ENCODE measurements at regions not wholly inside any gene's neighbourhood (a gene's known extent, or its start where the extent isn't known, plus 50 kb on each side); places are given as distances from the start of the nearest gene placed in this dataset.

GRCh38 chr18:24731981-24732380 is 271.5 kb downstream of the HRH4 start:
- TF ChIP-seq SREBF2 (IDR thresholded peaks at IDR 0.05), result no peak
- no peak for TF ChIP-seq FOSB (CRISPR knock-in tag; IDR thresholded peaks at IDR 0.05)
- TF ChIP-seq, protein P1, sequence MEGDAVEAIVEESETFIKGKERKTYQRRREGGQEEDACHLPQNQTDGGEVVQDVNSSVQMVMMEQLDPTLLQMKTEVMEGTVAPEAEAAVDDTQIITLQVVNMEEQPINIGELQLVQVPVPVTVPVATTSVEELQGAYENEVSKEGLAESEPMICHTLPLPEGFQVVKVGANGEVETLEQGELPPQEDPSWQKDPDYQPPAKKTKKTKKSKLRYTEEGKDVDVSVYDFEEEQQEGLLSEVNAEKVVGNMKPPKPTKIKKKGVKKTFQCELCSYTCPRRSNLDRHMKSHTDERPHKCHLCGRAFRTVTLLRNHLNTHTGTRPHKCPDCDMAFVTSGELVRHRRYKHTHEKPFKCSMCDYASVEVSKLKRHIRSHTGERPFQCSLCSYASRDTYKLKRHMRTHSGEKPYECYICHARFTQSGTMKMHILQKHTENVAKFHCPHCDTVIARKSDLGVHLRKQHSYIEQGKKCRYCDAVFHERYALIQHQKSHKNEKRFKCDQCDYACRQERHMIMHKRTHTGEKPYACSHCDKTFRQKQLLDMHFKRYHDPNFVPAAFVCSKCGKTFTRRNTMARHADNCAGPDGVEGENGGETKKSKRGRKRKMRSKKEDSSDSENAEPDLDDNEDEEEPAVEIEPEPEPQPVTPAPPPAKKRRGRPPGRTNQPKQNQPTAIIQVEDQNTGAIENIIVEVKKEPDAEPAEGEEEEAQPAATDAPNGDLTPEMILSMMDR (IDR thresholded peaks at IDR 0.05), result no peak
- TF ChIP-seq POLR2A (IDR thresholded peaks at IDR 0.05; ENCODE audit: low read length), result no peak
- no peak for TF ChIP-seq MAX (IDR thresholded peaks at IDR 0.05)
- TF ChIP-seq NR3C1 (IDR thresholded peaks at IDR 0.05), result no peak
- TF ChIP-seq, protein P2, sequence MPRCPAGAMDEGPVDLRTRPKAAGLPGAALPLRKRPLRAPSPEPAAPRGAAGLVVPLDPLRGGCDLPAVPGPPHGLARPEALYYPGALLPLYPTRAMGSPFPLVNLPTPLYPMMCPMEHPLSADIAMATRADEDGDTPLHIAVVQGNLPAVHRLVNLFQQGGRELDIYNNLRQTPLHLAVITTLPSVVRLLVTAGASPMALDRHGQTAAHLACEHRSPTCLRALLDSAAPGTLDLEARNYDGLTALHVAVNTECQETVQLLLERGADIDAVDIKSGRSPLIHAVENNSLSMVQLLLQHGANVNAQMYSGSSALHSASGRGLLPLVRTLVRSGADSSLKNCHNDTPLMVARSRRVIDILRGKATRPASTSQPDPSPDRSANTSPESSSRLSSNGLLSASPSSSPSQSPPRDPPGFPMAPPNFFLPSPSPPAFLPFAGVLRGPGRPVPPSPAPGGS (IDR thresholded peaks at IDR 0.05), result no peak
- TF ChIP-seq KDM5A (IDR thresholded peaks at IDR 0.05), result no peak
- no peak for TF ChIP-seq EHF (CRISPR knock-in tag; IDR thresholded peaks at IDR 0.05)
- TF ChIP-seq, protein P3, sequence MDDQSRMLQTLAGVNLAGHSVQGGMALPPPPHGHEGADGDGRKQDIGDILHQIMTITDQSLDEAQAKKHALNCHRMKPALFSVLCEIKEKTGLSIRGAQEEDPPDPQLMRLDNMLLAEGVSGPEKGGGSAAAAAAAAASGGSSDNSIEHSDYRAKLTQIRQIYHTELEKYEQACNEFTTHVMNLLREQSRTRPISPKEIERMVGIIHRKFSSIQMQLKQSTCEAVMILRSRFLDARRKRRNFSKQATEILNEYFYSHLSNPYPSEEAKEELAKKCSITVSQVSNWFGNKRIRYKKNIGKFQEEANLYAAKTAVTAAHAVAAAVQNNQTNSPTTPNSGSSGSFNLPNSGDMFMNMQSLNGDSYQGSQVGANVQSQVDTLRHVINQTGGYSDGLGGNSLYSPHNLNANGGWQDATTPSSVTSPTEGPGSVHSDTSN (IDR thresholded peaks at IDR 0.05), result no peak
- TF ChIP-seq ATOH8 (CRISPR knock-in tag; IDR thresholded peaks at IDR 0.05; ENCODE audit: low read depth), result no peak
- TF ChIP-seq EP300 (IDR thresholded peaks at IDR 0.05), result no peak

All from A549 (cell line).